ENCODE measurements at regions not wholly inside any gene's neighbourhood (a gene's known extent, or its start where the extent isn't known, plus 50 kb on each side); places are given as distances from the start of the nearest gene placed in this dataset.
"Not testable (repeated sequence)": the region's sequence is repeated elsewhere in the genome, so short reads cannot be mapped to it uniquely, and the experiment has no call there.

- Histone ChIP-seq H3K27ac (no peak overlapping the region), H3F3A (ENCODE audit: insufficient read depth) (peaks cover 2% of the 10 kb centered on the region), H3K36me3 (ENCODE audit: low read depth) (no peaks in the 10 kb centered on the region), H3K9me3 (ENCODE audit: low read depth) (no peaks in the 10 kb centered on the region), H3K4me2 (ENCODE audit: unreplicated experiment) (no peak overlapping the region), H2AFZ (no peak overlapping the region), H3K4me3 (no peak overlapping the region), H3K79me2 (ENCODE audit: insufficient read depth) (no peaks in the 10 kb centered on the region), H3K9me2 (ENCODE audit: insufficient read depth) (no peaks in the 10 kb centered on the region), H3K27me3 (replicated peaks; ENCODE audit: insufficient read depth) (no peaks in the 10 kb centered on the region), H3K4me1 (ENCODE audit: insufficient read depth) (no peaks in the 10 kb centered on the region), H4K20me1 (ENCODE audit: insufficient read depth) (no peaks in the 10 kb centered on the region), H3K9ac (no peak overlapping the region)
- TF ChIP-seq EZH2phosphoT487 (IDR thresholded peaks at IDR 0.05; ENCODE audit: insufficient read depth, low read depth) (no peak), EZH2 (IDR thresholded peaks at IDR 0.05; ENCODE audit: insufficient read depth, poor library complexity, severe bottlenecking) (no peak)
- no peak for DNase-seq
- in situ Hi-C loops (cut with MboI): no loop called here
- 89 to 91% methylated on average over 5 of the region's 5 CpGs for WGBS, 2 experiments (ENCODE audit: low coverage in 1 of 2, low lambda C conversion rate in 2 of 2, missing lambda C conversion rate in 2 of 2)
These were observed 151.1 kb upstream of the UBE2E3 start for GRCh38 chr2:180829261-180829660.

- Histone ChIP-seq H2AFZ (no peak overlapping the region), H3K9me3 (ENCODE audit: low read depth) (no peaks in the 10 kb centered on the region), H3F3A (ENCODE audit: insufficient read depth) (peaks cover 7% of the 10 kb centered on the region), H3K4me3 (no peak overlapping the region), H3K27ac (no peak overlapping the region), H3K9ac (no peak overlapping the region), H3K79me2 (ENCODE audit: insufficient read depth) (no peaks in the 10 kb centered on the region), H3K4me2 (ENCODE audit: unreplicated experiment) (no peak overlapping the region), H3K27me3 (replicated peaks; ENCODE audit: insufficient read depth) (no peaks in the 10 kb centered on the region), H3K36me3 (ENCODE audit: low read depth) (no peaks in the 10 kb centered on the region), H3K9me2 (ENCODE audit: insufficient read depth) (no peaks in the 10 kb centered on the region), H3K4me1 (ENCODE audit: insufficient read depth) (peaks cover 4% of the 10 kb centered on the region), H4K20me1 (ENCODE audit: insufficient read depth) (no peaks in the 10 kb centered on the region)
- TF ChIP-seq EZH2phosphoT487 (IDR thresholded peaks at IDR 0.05; ENCODE audit: insufficient read depth, low read depth): no peak
- TF ChIP-seq EZH2 (IDR thresholded peaks at IDR 0.05; ENCODE audit: insufficient read depth, poor library complexity, severe bottlenecking): no peak
- in situ Hi-C loops (cut with MboI): no loop called here
- 95 to 97% methylated on average over 2 of the region's 2 CpGs for WGBS, 2 experiments (ENCODE audit: low coverage in 1 of 2, low lambda C conversion rate in 2 of 2, missing lambda C conversion rate in 2 of 2)
- DNase-seq: no peak
These were observed 151.6 kb upstream of the UBE2E3 start for GRCh38 chr2:180828756-180829155.

GRCh38 chr2:180823546-180824141 is 156.8 kb upstream of the UBE2E3 start:
- in situ Hi-C loops (cut with MboI): no loop called here
- no peaks in the 10 kb centered on the region for H3K9me2 ChIP-seq (ENCODE audit: insufficient read depth)

DNA sequence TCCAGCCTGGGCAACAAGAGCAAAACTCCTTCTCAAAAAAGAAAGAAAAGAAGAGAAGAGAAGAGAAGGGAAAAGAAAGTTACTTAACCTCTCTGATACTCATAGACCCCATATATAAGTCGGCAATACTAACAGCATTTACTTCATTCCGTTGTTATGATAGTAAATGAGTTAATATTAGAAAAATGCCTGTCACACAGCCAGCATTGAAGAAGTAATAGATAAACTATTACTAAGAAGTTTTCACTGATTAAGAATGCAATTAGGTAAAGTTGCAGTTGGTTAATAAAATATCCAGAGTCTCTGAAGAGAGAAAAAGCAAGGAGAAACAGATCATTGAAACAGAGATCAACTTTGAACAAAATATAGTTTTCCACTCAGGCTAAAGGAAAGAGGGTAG is 161.3 kb upstream of the UBE2E3 start:
- no peak overlapping the region for H3K9ac ChIP-seq
- H3K9me2 ChIP-seq (ENCODE audit: insufficient read depth): no peaks in the 10 kb centered on the region
- TF ChIP-seq EZH2phosphoT487 (IDR thresholded peaks at IDR 0.05; ENCODE audit: insufficient read depth, low read depth) (no peak), EZH2 (IDR thresholded peaks at IDR 0.05; ENCODE audit: insufficient read depth, poor library complexity, severe bottlenecking) (no peak)
- peaks cover 12% of the 10 kb centered on the region for H3K4me1 ChIP-seq (ENCODE audit: insufficient read depth)
- in situ Hi-C loops (cut with MboI): no loop called here
- peaks cover 4% of the 10 kb centered on the region for H3K9me3 ChIP-seq (ENCODE audit: low read depth)
- H3K36me3 ChIP-seq (ENCODE audit: low read depth): no peaks in the 10 kb centered on the region
- H3F3A ChIP-seq (ENCODE audit: insufficient read depth): peaks cover 5% of the 10 kb centered on the region
- H4K20me1 ChIP-seq (ENCODE audit: insufficient read depth): no peaks in the 10 kb centered on the region
- DNase-seq: peak; percentile 2
- 58 to 60% methylated on average over 2 of the region's 2 CpGs for WGBS, 2 experiments (ENCODE audit: low coverage in 1 of 2, low lambda C conversion rate in 2 of 2, missing lambda C conversion rate in 2 of 2)
- no peaks in the 10 kb centered on the region for H3K27me3 ChIP-seq (replicated peaks; ENCODE audit: insufficient read depth)
- H3K79me2 ChIP-seq (ENCODE audit: insufficient read depth): no peaks in the 10 kb centered on the region
- no peak overlapping the region for H3K27ac ChIP-seq
- H2AFZ ChIP-seq: no peak overlapping the region
- H3K4me3 ChIP-seq: no peak overlapping the region
- H3K4me2 ChIP-seq (ENCODE audit: unreplicated experiment): no peak overlapping the region

More at GRCh38 chr2:180823546-180824141, 156.8 kb upstream of the UBE2E3 start:
- no peak for TF ChIP-seq EZH2phosphoT487 (IDR thresholded peaks at IDR 0.05; ENCODE audit: insufficient read depth, low read depth)
- TF ChIP-seq EZH2 (IDR thresholded peaks at IDR 0.05; ENCODE audit: insufficient read depth, poor library complexity, severe bottlenecking): no peak
- Histone ChIP-seq H3K9me3 (ENCODE audit: low read depth) (no peaks in the 10 kb centered on the region), H3F3A (ENCODE audit: insufficient read depth) (peaks cover 8% of the 10 kb centered on the region), H3K27me3 (replicated peaks; ENCODE audit: insufficient read depth) (no peaks in the 10 kb centered on the region), H2AFZ (no peak overlapping the region), H4K20me1 (ENCODE audit: insufficient read depth) (no peaks in the 10 kb centered on the region), H3K27ac (no peak overlapping the region), H3K79me2 (ENCODE audit: insufficient read depth) (no peaks in the 10 kb centered on the region), H3K9ac (no peak overlapping the region), H3K4me1 (ENCODE audit: insufficient read depth) (peaks cover 13% of the 10 kb centered on the region), H3K36me3 (ENCODE audit: low read depth) (no peaks in the 10 kb centered on the region), H3K4me2 (ENCODE audit: unreplicated experiment) (peak overlapping the region; percentile 38), H3K4me3 (no peak overlapping the region)
- WGBS, 2 experiments (ENCODE audit: low coverage in 1 of 2, low lambda C conversion rate in 2 of 2, missing lambda C conversion rate in 2 of 2): 74 to 77% methylated on average over 5 of the region's 5 CpGs
- DNase-seq: peak; percentile 72

DNA sequence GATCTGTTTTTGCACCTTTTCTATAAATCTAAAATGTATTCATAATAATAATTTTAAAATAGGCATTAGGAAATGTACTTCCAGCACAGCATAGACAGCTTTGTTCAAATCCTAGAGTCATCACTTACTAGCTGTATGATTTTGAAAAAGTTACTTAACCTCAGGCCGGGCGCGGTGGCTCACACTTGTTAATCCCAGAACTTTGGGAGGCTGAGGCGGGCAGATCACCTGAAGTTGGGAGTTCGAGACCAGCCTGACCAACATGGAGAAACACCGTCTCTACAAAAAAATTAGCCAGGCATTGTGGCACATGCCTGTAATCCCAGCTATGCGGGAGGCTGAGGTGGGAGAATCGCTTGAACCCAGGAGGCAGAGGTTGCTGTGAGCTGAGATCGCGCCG is 161.7 kb upstream of the UBE2E3 start:
- H3K9me3 ChIP-seq (ENCODE audit: low read depth); H3K4me2 ChIP-seq (ENCODE audit: unreplicated experiment); H3K27me3 ChIP-seq (replicated peaks; ENCODE audit: insufficient read depth); H3K4me3 ChIP-seq; H3K4me1 ChIP-seq (ENCODE audit: insufficient read depth); H3K27ac ChIP-seq; H3K9ac ChIP-seq; H4K20me1 ChIP-seq (ENCODE audit: insufficient read depth); H3K9me2 ChIP-seq (ENCODE audit: insufficient read depth); H3K36me3 ChIP-seq (ENCODE audit: low read depth); DNase-seq; H2AFZ ChIP-seq; in situ Hi-C loops (cut with MboI); H3F3A ChIP-seq (ENCODE audit: insufficient read depth); H3K79me2 ChIP-seq (ENCODE audit: insufficient read depth): not testable (repeated sequence)
- WGBS, 2 experiments (ENCODE audit: low coverage in 1 of 2, low lambda C conversion rate in 2 of 2, missing lambda C conversion rate in 2 of 2): 96 to 98% methylated on average over 11 of the region's 11 CpGs
